Adrenal gland (tissue), 5 donors: ENCODE measurements at regions not wholly inside any gene's neighbourhood (a gene's known extent, or its start where the extent isn't known, plus 50 kb on each side); places are given as distances from the start of the nearest gene placed in this dataset.

Source experiments
- POLR2A ChIP-seq, 2 donors: fragments of 450-650 bp; IDR thresholded peaks; one replicate each; pipeline ENCODE4 v1.6.1; 2017; ENCODE audit warnings: antibody characterized with exemption in 2 of 2, mild to moderate bottlenecking in 2 of 2, moderate library complexity in 1 of 2
- TF ChIP-seq, protein P1 (sequence below), 6 experiments: fragments of 450-650 bp in 4 of 6; fragments of 200-600 bp in 2 of 6; sonication (generic) in 1 of 6; IDR thresholded peaks; 1 replicate in 5 of 6; 2 replicates in 1 of 6; pipeline versions ENCODE4 v1.5.1 to v1.8.0; 2016 to 2021; ENCODE audit warnings: antibody characterized with exemption in 6 of 6, mild to moderate bottlenecking in 2 of 6, moderate library complexity in 1 of 6
- donor health status: DM: no; HTN: no; CAD: no.

DNA sequence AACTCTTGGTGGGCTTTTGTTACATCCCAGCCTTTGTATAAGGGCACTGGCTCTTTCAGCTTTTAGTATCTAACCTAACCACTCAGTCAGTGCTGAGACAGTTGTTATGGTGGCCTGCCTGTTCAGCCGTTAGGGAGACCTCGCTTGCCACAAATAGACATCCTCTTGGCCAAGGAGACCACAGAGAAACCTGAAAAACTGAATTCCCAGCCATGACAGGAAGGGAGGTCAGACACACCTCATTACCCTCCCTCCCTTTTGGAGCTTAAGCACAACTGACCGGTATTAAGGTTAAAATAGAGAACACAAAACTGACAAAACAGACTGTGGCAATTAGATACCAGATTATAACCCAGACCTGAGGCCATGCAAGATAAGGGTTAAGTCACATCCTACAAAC lies 1639.3 kb downstream of the RPA4 start:
- TF ChIP-seq, protein P1, sequence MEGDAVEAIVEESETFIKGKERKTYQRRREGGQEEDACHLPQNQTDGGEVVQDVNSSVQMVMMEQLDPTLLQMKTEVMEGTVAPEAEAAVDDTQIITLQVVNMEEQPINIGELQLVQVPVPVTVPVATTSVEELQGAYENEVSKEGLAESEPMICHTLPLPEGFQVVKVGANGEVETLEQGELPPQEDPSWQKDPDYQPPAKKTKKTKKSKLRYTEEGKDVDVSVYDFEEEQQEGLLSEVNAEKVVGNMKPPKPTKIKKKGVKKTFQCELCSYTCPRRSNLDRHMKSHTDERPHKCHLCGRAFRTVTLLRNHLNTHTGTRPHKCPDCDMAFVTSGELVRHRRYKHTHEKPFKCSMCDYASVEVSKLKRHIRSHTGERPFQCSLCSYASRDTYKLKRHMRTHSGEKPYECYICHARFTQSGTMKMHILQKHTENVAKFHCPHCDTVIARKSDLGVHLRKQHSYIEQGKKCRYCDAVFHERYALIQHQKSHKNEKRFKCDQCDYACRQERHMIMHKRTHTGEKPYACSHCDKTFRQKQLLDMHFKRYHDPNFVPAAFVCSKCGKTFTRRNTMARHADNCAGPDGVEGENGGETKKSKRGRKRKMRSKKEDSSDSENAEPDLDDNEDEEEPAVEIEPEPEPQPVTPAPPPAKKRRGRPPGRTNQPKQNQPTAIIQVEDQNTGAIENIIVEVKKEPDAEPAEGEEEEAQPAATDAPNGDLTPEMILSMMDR (IDR thresholded peaks at IDR 0.05): no peak
- no peak for TF ChIP-seq POLR2A (IDR thresholded peaks at IDR 0.05)
